Peyer's patch (tissue), 4 donors: ENCODE measurements at regions not wholly inside any gene's neighbourhood (a gene's known extent, or its start where the extent isn't known, plus 50 kb on each side); places are given as distances from the start of the nearest gene placed in this dataset.

ENCODE experiments used
- POLR2A ChIP-seq, 2 donors: fragments of 450-650 bp; IDR thresholded peaks; one replicate each; pipeline ENCODE4 v1.5.1; 2017; ENCODE audit warnings: antibody characterized with exemption in 2 of 2, mild to moderate bottlenecking in 2 of 2, moderate library complexity in 2 of 2
- TF ChIP-seq, protein P1 (sequence below), 6 experiments: fragments of 450-650 bp in 4 of 6; fragments of 200-600 bp in 2 of 6; sonication (generic) in 1 of 6; IDR thresholded peaks; one replicate each; pipeline ENCODE4 v1.5.1; 2017 to 2019; ENCODE audit warnings: antibody characterized with exemption in 6 of 6, mild to moderate bottlenecking in 3 of 6, moderate library complexity in 1 of 6

DNA sequence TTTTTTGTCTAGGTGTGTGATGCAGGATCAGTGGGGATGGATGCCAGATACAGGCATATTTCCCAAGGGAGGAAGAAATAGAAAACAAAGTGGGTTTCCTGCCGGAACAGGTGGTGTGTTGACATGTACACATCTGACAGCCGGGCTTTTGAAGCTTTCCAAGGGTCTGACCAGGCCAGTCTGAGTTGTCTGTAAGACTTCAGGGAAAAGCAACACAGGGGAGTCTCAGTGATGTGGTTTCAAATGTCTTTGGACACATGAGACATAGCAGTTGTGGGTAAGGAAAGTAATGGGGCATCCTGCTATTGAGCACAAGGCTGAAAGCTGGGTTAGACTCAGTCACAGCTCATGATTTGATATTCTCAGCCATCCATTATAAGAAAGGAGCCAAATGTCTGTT is 274.9 kb downstream of the PIK3R1 start:
- TF ChIP-seq, protein P1, sequence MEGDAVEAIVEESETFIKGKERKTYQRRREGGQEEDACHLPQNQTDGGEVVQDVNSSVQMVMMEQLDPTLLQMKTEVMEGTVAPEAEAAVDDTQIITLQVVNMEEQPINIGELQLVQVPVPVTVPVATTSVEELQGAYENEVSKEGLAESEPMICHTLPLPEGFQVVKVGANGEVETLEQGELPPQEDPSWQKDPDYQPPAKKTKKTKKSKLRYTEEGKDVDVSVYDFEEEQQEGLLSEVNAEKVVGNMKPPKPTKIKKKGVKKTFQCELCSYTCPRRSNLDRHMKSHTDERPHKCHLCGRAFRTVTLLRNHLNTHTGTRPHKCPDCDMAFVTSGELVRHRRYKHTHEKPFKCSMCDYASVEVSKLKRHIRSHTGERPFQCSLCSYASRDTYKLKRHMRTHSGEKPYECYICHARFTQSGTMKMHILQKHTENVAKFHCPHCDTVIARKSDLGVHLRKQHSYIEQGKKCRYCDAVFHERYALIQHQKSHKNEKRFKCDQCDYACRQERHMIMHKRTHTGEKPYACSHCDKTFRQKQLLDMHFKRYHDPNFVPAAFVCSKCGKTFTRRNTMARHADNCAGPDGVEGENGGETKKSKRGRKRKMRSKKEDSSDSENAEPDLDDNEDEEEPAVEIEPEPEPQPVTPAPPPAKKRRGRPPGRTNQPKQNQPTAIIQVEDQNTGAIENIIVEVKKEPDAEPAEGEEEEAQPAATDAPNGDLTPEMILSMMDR (IDR thresholded peaks at IDR 0.05): no peak
- no peak for TF ChIP-seq POLR2A (IDR thresholded peaks at IDR 0.05)
